NCI-H345 (cell line): ENCODE measurements at regions not wholly inside any gene's neighbourhood (a gene's known extent, or its start where the extent isn't known, plus 50 kb on each side); places are given as distances from the start of the nearest gene placed in this dataset.
"Not testable (repeated sequence)": the region's sequence is repeated elsewhere in the genome, so short reads cannot be mapped to it uniquely, and the experiment has no call there.

ENCODE experiments used
- DNase-seq: peaks from one replicate; lab custom pipeline; 2025; lab: John Stamatoyannopoulos, UW

GRCh38 chr9:10835791-10836463, 223.1 kb upstream of the PTPRD start:
- DNase-seq: no peak

DNA sequence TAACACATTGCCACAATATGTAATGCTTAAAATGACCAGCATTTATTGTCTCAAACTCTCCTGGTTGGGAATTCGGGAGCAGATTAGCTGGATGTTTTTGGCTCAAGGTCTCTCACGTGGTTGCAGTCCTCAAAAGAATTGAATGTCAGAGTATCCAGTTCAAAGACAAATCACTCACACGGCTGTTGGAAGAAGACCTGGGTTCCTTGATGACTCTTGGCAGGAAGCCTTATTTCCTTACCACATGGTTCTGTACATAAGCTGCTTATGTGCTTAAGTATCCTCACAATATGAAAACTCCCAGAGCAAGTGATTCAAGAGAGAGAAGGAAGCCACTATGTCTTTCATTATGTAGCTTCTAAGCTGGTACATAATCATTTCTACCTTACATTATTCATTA, 230.3 kb upstream of the PTPRD start:
- no peak for DNase-seq

DNA sequence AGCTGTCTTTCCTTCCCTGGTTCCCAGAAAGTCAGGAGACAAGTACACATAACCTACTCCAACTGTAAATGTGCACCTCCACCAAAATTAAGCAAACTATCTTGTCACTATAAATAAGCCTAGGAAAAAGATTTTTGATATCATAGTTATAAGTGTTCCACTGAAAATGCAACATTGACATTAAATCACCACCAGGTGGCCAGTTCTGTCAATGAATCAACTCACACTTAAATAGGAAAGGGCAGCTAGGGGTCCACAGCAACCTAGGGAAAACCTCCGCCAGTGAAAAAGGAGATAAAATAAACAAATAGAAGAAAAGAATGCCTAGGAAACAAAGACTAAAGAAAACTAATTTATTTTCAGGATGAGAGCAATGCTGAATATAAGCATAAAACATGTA, 243.0 kb upstream of the PTPRD start:
- DNase-seq: no peak

DNA sequence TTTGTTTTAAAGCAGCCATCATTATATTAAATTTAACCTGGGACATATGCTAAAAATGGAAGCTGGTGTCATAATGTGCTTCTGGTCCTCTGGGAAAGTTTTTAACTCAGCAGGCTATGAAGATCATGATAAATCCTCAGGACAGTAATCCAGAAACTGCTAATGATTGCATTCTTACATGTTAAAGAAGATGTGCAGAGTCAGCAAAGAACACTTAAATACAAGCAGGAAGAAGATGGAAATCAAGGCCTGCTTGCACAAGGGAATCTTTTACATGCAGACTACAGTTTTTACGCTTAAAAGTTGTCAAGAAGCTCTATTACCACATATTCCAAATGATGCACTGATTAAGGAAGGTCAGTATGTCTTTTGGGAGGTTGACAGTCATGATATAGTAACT, 246.0 kb upstream of the PTPRD start:
- no peak for DNase-seq

- no peak for DNase-seq
Measured at GRCh38 chr9:10863476-10863875, 250.7 kb upstream of the PTPRD start.

DNA sequence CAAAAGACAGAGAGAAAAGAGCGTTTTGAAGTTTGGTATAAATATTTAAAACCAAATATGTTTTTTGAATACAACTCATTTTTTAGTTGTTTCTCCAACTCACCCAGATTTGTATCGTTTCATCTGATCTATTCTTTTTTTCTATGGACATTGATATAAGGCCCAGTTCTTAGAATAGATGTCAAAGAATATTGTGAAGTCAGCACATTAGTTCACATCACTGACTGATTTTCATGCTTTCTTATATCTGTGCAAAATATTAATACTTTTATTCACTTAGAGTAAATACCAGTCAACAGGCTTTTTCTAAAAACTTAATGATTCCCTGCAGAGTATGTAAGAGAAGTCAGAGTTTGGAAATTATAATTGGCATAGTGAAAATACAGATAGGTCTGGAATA, 254.4 kb upstream of the PTPRD start:
- no peak for DNase-seq

DNA sequence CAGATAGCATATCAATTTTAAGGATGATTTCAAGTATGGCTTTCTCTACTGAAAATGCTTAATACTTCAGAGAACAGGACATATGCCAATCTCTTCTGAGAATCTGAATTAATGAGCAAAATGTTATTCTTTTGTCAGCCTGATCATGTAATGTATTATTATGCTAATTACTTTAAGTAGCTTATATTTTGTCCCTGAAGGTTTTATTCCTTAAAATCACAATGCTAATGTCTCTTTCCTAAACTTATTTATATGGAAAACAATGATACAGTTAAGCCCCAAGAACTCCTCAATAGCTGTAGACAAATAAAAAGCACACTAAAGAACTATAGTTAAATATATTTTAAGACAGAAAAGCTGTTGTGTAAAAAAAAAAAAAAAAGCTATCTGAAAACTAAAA, 256.9 kb upstream of the PTPRD start:
- no peak for DNase-seq

GRCh38 chr9:10873999-10874398, 261.2 kb upstream of the PTPRD start:
- DNase-seq: no peak

- DNase-seq: no peak
Measured at GRCh38 chr9:10875752-10876151, 262.9 kb upstream of the PTPRD start.

- no peak for DNase-seq
Measured at GRCh38 chr9:10876333-10876732, 263.5 kb upstream of the PTPRD start.

DNA sequence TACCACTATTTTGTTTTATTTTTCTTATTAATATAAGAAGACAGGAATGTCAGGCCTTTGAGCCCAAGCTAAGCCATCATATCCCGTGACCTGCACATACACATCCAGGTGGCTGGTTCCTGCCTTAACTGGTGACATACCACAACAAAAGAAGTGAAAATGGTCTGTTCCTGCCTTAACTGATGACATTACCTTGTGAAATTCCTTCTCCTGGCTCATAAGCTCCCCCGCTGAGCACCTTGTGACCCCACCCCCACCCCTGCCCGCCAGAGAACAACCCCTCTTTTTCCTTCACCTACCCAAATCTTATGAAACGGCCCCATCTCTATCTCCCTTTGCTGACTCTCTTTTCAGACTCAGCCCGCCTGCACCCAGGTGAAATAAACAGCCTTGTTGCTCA, 277.5 kb upstream of the PTPRD start:
- not testable (repeated sequence) for DNase-seq

DNA sequence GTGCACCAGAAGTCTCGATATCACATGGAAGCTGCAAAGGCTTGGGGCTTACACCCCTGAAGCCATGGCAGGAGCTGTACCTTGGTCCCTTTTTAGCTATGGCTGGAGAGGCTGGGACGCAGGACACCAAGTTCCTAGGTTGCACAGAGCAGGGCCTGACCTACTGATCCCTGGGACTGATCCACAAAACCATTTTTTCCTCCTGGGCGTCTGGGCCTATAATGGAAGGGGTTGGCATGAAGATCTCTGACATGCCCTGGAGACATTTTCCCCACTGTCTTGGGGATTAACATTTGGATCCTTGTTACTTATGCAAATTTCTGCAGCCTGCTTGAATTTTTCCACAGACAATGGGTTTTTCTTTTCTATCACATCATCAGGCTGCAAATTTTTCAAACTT, 286.7 kb upstream of the PTPRD start:
- no peak for DNase-seq

GRCh38 chr9:10903969-10904368, 291.2 kb upstream of the PTPRD start:
- DNase-seq: no peak

- DNase-seq: no peak
Measured at GRCh38 chr9:10910779-10911178, 298.0 kb upstream of the PTPRD start.

DNA sequence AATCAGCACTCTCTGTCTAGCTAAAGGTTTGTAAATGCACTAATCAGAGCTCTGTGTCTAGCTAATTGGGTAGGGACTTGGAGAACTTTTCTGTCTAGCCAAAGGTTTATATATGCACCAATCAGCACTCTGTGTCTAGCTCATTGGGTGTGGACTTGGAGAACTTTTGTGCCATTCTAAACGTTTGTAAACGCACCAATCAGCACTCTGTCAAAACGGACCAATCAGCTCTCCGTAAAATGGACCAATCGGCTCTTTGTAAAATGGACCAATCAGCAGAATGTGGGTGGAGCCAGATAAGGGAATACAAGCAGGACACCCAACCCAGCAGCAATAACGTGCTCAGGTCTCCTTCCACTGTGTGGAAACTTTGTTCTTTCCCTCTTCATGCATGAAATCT, 298.6 kb upstream of the PTPRD start:
- no peak for DNase-seq

DNA sequence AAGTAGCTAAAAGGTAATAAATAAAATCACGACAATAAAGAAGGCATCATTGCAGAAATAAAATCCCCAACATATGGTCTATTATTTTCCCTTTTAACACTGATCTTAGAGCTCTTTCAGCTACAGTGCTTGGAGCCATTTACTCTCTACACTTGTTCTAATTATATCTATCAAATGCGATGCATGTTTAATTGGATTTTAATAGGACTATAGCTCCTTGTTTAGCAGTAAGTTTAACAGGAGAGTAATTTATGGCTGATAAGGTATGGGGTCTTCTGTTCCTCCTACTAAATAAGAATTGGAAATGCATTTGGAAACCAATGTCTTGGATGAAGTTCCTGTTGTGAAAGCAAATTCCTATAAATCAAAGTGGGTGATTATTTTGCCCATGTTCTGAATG, 304.2 kb upstream of the PTPRD start:
- DNase-seq: no peak

DNA sequence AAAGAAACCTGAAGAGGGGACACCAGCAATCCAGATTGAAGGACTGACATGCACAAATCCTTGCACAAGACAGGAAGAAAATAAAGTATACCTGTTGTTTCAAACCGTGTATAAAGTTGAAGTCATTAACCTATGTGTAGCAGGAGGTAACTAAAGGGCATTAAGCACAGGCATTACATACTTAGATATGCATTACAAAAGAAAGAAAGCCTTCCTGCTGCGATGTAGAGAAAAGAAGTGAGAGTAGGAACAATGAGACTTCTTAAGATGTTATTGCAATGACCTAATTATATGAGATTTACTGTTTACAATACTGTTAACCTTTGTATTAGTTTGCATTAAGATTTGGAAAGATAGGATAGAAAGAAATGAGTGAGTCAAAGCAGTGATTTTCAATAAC, 308.9 kb upstream of the PTPRD start:
- no peak for DNase-seq

GRCh38 chr9:10925896-10926295, 313.1 kb upstream of the PTPRD start:
- no peak for DNase-seq

DNA sequence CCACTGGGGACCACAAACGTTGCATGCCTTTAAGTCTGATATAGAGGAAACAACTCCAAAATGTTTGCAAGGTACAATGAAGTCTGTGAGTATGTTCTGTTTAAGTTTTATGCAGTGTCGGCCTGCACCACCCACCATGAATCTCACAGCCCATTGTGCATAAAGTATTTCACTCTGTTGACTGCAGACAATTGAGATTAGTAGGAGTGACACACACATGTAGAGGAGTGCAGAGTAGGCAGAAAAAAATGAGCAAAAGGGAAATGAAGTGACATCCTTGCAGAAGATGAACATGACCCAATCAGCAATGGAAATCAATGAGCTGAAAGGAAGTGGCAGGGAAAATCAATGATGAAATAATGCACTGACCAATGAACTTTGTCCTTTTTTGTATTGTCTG, 315.6 kb upstream of the PTPRD start:
- DNase-seq: no peak

DNA sequence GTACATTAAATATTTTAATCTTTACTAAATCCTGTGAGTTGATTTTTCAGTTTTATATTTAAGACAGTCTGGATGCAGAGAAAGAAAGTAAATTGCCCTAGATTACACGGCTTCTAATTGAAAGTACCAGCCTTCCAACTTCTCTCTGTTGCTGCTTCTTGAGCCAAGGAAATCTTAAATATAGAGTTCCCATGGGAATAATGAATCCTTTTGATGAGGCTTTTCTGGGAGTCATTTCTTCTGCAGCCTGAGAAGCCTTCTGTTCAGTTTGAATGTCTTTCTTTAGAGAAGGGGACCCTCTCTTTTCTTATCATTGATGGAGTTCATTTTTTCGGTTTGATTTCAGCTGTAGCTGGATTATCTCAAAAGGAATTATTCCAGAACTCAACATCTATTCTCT, 317.3 kb upstream of the PTPRD start:
- no peak for DNase-seq

DNA sequence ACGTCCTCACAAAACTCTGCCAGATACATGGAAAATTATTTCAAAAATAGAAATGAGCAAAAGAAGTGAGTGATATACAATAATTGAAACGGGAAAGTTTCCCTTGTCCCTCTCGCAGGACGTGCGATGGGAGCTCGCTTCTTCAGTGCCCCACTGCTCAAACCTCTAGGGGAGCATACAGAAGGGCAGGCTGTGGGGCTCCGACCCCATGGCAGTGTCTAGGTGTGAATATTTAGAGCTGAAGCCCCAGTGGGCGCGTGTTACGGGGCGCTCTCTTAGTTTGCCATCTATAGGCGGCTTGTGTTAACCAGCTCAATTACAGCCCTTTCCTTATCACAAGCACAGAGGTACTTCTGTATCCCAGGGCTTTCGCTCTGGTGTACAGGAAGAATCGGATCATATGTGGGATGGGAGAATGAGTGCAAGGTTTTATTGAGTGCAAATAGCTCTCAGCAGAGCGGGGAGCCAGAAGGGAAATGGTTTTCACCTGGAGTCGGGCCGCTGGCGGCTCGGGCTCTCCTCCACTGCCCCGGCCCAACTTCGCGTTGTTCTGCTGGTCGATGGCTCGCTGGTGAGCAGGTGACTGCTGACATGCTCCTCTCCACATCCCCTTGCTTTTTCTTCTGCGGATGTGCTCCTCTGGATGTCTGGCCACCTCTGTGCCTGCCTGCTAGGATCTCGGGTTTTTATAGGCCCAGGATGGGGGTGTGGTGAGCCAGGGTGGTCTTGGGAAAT, 334.0 kb upstream of the PTPRD start:
- no peak for DNase-seq

GRCh38 chr9:10957878-10958277, 345.1 kb upstream of the PTPRD start:
- no peak for DNase-seq

DNA sequence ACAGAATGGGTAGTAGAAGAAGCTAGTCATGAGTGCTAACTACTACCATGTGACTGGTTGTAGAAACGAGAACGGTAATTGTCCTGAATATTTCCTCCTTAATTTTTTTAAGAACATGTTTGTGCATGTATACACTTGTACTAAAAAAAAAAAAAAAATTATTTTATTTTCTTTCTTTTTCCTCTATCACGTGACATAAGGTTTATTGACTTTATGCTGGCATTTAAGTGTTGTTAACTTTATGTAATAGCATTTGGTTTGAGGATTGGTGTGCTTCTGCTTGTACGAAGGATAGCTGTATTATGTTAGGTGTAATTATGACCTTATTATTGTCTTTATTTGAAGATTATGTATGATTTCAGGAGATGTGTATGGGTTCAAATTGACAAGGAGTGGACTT, 349.1 kb upstream of the PTPRD start:
- no peak for DNase-seq

DNA sequence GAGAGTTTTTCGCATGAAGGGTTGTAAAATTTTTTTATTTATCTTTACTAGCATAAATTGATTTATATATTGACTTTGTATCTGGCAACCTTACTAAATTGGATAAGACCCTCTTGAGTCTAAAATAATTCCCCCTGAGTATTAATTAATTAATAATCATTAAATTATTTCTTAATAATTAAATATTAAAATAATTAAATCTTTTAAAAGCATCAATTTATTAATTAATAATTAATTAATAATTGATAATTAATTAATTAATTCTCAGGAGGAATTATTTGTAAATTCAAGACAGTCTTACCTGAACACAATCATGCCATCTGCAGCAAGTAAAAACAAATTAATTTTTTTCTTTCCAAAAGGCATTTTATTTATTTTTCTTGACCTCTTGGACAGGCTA, 370.4 kb upstream of the PTPRD start:
- no peak for DNase-seq
